ENCODE measurements at regions not wholly inside any gene's neighbourhood (a gene's known extent, or its start where the extent isn't known, plus 50 kb on each side); places are given as distances from the start of the nearest gene placed in this dataset.

DNA sequence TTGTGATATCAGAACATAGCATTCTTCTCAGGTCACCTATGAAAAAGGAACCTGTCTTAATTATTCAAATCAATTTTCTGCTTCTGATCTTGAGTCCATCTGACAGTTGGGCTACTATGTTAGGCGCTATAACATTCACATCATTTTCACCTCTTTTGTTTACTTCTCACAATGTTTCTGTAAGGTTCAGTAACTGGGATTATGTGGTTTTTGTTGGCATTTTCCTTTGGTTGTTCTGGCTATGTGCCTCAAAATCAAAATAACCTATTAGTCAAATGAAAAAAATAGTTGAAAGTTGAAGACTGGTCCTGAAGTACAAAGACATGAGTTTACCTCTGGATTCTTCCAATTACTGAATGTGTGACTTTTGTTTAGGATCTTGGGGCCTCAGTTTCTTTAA is 221.3 kb upstream of the SMIM30 start:
- ChIA-PET CTCF (interaction anchor here (1.3 kb wide), 1 partner anchor 13 kb away, joined by 3 read pairs; no protein-coding TSS in a partner anchor), POLR2A (no interaction called here)
- Histone ChIP-seq H3K36me3 (replicated peaks in 1 of 2; ENCODE audit: control insufficient read depth in 1 of 2, insufficient read depth in 2 of 2, low read length in 1 of 2) (no peaks in the 10 kb centered on the region), H3K27ac (ENCODE audit: low read depth in 2 of 2, low read length in 1 of 2) (no peak overlapping the region), H3K9me3 (no peaks in the 10 kb centered on the region), H3K4me3 (ENCODE audit: low read depth in 2 of 2, low read length in 1 of 2) (no peak overlapping the region), H3K27me3 (ENCODE audit: insufficient read depth) (no peaks in the 10 kb centered on the region), H3K79me2 (ENCODE audit: insufficient read depth) (no peaks in the 10 kb centered on the region), H4K20me1 (ENCODE audit: insufficient read depth) (no peaks in the 10 kb centered on the region), H3K4me2 (no peak overlapping the region), H3K9ac (no peak overlapping the region), H3K4me1 (ENCODE audit: control insufficient read depth in 1 of 2, insufficient read depth in 2 of 2, low read depth in 1 of 2, low read length in 1 of 2) (no peaks in the 10 kb centered on the region), H2AFZ (ENCODE audit: low read depth) (no peak overlapping the region), H3F3A (replicated peaks; ENCODE audit: insufficient read depth) (no peaks in the 10 kb centered on the region), H3K9me2 (no peaks in the 10 kb centered on the region)
- WGBS (ENCODE audit: low lambda C conversion rate): 26% methylated on average over 1 of the region's 1 CpG
- no peak for TF ChIP-seq GATA2 (CRISPR knock-in tag; IDR thresholded peaks at IDR 0.05)
- TF ChIP-seq JUND (IDR thresholded peaks at IDR 0.05): no peak
- no peak for TF ChIP-seq USF1 (IDR thresholded peaks at IDR 0.05; ENCODE audit: borderline replicate concordance, low read depth)
- TF ChIP-seq, protein P1, sequence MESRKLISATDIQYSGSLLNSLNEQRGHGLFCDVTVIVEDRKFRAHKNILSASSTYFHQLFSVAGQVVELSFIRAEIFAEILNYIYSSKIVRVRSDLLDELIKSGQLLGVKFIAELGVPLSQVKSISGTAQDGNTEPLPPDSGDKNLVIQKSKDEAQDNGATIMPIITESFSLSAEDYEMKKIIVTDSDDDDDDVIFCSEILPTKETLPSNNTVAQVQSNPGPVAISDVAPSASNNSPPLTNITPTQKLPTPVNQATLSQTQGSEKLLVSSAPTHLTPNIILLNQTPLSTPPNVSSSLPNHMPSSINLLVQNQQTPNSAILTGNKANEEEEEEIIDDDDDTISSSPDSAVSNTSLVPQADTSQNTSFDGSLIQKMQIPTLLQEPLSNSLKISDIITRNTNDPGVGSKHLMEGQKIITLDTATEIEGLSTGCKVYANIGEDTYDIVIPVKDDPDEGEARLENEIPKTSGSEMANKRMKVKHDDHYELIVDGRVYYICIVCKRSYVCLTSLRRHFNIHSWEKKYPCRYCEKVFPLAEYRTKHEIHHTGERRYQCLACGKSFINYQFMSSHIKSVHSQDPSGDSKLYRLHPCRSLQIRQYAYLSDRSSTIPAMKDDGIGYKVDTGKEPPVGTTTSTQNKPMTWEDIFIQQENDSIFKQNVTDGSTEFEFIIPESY (IDR thresholded peaks at IDR 0.05; ENCODE audit: borderline replicate concordance, low read depth): no peak
- TF ChIP-seq, protein P2, sequence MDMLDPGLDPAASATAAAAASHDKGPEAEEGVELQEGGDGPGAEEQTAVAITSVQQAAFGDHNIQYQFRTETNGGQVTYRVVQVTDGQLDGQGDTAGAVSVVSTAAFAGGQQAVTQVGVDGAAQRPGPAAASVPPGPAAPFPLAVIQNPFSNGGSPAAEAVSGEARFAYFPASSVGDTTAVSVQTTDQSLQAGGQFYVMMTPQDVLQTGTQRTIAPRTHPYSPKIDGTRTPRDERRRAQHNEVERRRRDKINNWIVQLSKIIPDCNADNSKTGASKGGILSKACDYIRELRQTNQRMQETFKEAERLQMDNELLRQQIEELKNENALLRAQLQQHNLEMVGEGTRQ (IDR thresholded peaks at IDR 0.05; ENCODE audit: borderline replicate concordance, low read depth, low read length): no peak
- TF ChIP-seq RAD21 (IDR thresholded peaks at IDR 0.05; ENCODE audit: low read length): no peak
- TF ChIP-seq TAF1 (IDR thresholded peaks at IDR 0.05; ENCODE audit: borderline replicate concordance, low read depth, low read length): no peak
- TF ChIP-seq TEAD4 (IDR thresholded peaks at IDR 0.05; ENCODE audit: borderline replicate concordance, insufficient read depth): no peak
- no peak for TF ChIP-seq MEF2A (IDR thresholded peaks at IDR 0.05; ENCODE audit: borderline replicate concordance, low read depth)
- TF ChIP-seq MAX (IDR thresholded peaks at IDR 0.05; ENCODE audit: low read depth): no peak
- TF ChIP-seq SIN3A (IDR thresholded peaks at IDR 0.05; ENCODE audit: borderline replicate concordance, low read depth, low read length): no peak
- TF ChIP-seq PBX3 (IDR thresholded peaks at IDR 0.05): no peak
- TF ChIP-seq RCOR1 (IDR thresholded peaks at IDR 0.05; ENCODE audit: low read length): no peak
- TF ChIP-seq EP300 (IDR thresholded peaks at IDR 0.05; ENCODE audit: borderline replicate concordance in 1 of 2, low read depth in 1 of 2, low read length in 1 of 2): no peak
- no peak for TF ChIP-seq SMC3 (IDR thresholded peaks at IDR 0.05; ENCODE audit: low read depth, low read length)
- no peak for TF ChIP-seq NFIC (IDR thresholded peaks at IDR 0.05; ENCODE audit: borderline replicate concordance)
- TF ChIP-seq POLR2AphosphoS5 (IDR thresholded peaks at IDR 0.05; ENCODE audit: low read depth, low read length): no peak
- no peak for TF ChIP-seq EZH2phosphoT487 (IDR thresholded peaks at IDR 0.05; ENCODE audit: borderline replicate concordance, low read depth)
- TF ChIP-seq GABPA (IDR thresholded peaks at IDR 0.05; ENCODE audit: low read depth): no peak
- no peak for DNase-seq
